H9 (cell line): ENCODE measurements at regions not wholly inside any gene's neighbourhood (a gene's known extent, or its start where the extent isn't known, plus 50 kb on each side); places are given as distances from the start of the nearest gene placed in this dataset.

Source experiments
- DNase-seq: peaks from one replicate; pipeline ENCODE4 v3.0.0-alpha.2; 2017
- H2AFZ ChIP-seq: one replicate; pipeline ENCODE4 v1.6.1; 2013; ENCODE audit warnings: mild to moderate bottlenecking, low read length, control low read depth, moderate library complexity
- H2AK5ac ChIP-seq: 2 replicates; pipeline ENCODE4 v1.6.1; 2013; ENCODE audit warnings: low read length, control low read depth, mixed read lengths; ENCODE audit not compliant: insufficient read length
- H2BK120ac ChIP-seq: one replicate; pipeline ENCODE4 v1.6.1; 2013; ENCODE audit warnings: low read depth, mild to moderate bottlenecking, low read length, control low read depth, inconsistent platforms; ENCODE audit not compliant: poor library complexity, severe bottlenecking
- H2BK12ac ChIP-seq: 2 replicates; pipeline ENCODE4 v1.6.1; 2013; ENCODE audit warnings: low read length, control low read depth, mixed read lengths, low read depth; ENCODE audit not compliant: insufficient read length
- H2BK15ac ChIP-seq: 2 replicates; pipeline ENCODE4 v1.6.1; 2013; ENCODE audit warnings: low read depth, low read length, control low read depth
- H2BK20ac ChIP-seq: one replicate; pipeline ENCODE4 v1.6.1; 2013; ENCODE audit warnings: low read depth, mild to moderate bottlenecking, low read length, control low read depth, inconsistent platforms; ENCODE audit not compliant: poor library complexity, severe bottlenecking
- H2BK5ac ChIP-seq: 2 replicates; pipeline ENCODE4 v1.6.1; 2013; ENCODE audit warnings: low read length, control low read depth, mixed read lengths; ENCODE audit not compliant: insufficient read length
- H3K14ac ChIP-seq: 2 replicates; pipeline ENCODE4 v1.6.1; 2013; ENCODE audit warnings: low read length, control low read depth; ENCODE audit not compliant: insufficient read depth
- H3K18ac ChIP-seq: 2 replicates; pipeline ENCODE4 v1.6.1; 2013; ENCODE audit warnings: low read depth, mild to moderate bottlenecking, mixed read lengths, low read length, control low read depth; ENCODE audit not compliant: insufficient read length
- H3K23ac ChIP-seq: 2 replicates; pipeline ENCODE4 v1.6.1; 2013; ENCODE audit warnings: low read length, control low read depth, mixed read lengths, low read depth; ENCODE audit not compliant: insufficient read length
- H3K23me2 ChIP-seq: 2 replicates; pipeline ENCODE4 v1.6.1; 2013; ENCODE audit warnings: low read depth, mild to moderate bottlenecking, mixed read lengths, low read length, control low read depth; ENCODE audit not compliant: insufficient read length, poor library complexity, severe bottlenecking
- H3K27ac ChIP-seq: 2 replicates; pipeline ENCODE4 v1.5.1; 2013; ENCODE audit warnings: low read length, control low read depth, mixed read lengths, low read depth; ENCODE audit not compliant: insufficient read length
- H3K27me3 ChIP-seq: 2 replicates; pipeline ENCODE4 v1.6.1; 2013; ENCODE audit warnings: low read length, control low read depth, inconsistent platforms; ENCODE audit not compliant: insufficient read depth
- H3K4ac ChIP-seq: 2 replicates; pipeline ENCODE4 v1.6.1; 2013; ENCODE audit warnings: low read depth, mild to moderate bottlenecking, control low read depth, inconsistent platforms, low read length, moderate library complexity
- H3K4me1 ChIP-seq: 2 replicates; pipeline ENCODE4 v1.6.1; 2013; ENCODE audit warnings: low read length, control low read depth, inconsistent platforms; ENCODE audit not compliant: insufficient read depth
- H3K4me2 ChIP-seq: 2 replicates; pipeline ENCODE4 v1.6.1; 2013; ENCODE audit warnings: low read length, control low read depth, mixed read lengths; ENCODE audit not compliant: insufficient read length, insufficient read depth
- H3K56ac ChIP-seq: 2 replicates; pipeline ENCODE4 v1.6.1; 2013; ENCODE audit warnings: low read depth, mild to moderate bottlenecking, mixed read lengths, low read length, control low read depth; ENCODE audit not compliant: insufficient read length
- H3K79me1 ChIP-seq: 2 replicates; pipeline ENCODE4 v1.6.1; 2013; ENCODE audit warnings: low read depth, mild to moderate bottlenecking, moderate library complexity, low read length, control low read depth, inconsistent platforms; ENCODE audit not compliant: insufficient read depth, poor library complexity, severe bottlenecking
- H3K79me2 ChIP-seq: 2 replicates; pipeline ENCODE4 v1.6.1; 2013; ENCODE audit warnings: low read length, control low read depth, inconsistent platforms; ENCODE audit not compliant: insufficient read depth
- H3K9ac ChIP-seq: 2 replicates; pipeline ENCODE4 v1.6.1; 2013; ENCODE audit warnings: low read length, control low read depth, mixed read lengths; ENCODE audit not compliant: insufficient read length; ENCODE audit errors: extremely low read depth
- H3K9me3 ChIP-seq: one replicate; pipeline ENCODE4 v1.6.1; 2013; ENCODE audit warnings: low read depth, low read length, inconsistent platforms; ENCODE audit not compliant: control insufficient read depth
- H3T11ph ChIP-seq: one replicate; pipeline ENCODE4 v1.6.1; 2013; ENCODE audit warnings: mild to moderate bottlenecking, low read length, control low read depth, inconsistent platforms
- H4K20me1 ChIP-seq: one replicate; pipeline ENCODE4 v1.6.1; 2013; ENCODE audit not compliant: control insufficient read depth, insufficient read length, insufficient read depth
- H4K5ac ChIP-seq: 2 replicates; pipeline ENCODE4 v1.6.1; 2013; ENCODE audit warnings: low read depth, mild to moderate bottlenecking, mixed read lengths, low read length, control low read depth; ENCODE audit not compliant: insufficient read length
- H4K8ac ChIP-seq: replicated peaks from 2 replicates; pipeline ENCODE4 v1.6.1; 2013; ENCODE audit warnings: low read length, control low read depth, mixed read lengths, low read depth; ENCODE audit not compliant: insufficient read length
- H4K91ac ChIP-seq: 2 replicates; pipeline ENCODE4 v1.6.1; 2013; ENCODE audit warnings: low read depth, mild to moderate bottlenecking, moderate library complexity, mixed read lengths, low read length, control low read depth; ENCODE audit not compliant: insufficient read length
- H3K27ac Mint-ChIP-seq, 3 experiments: 2 replicates in 2 of 3; 3 replicates in 1 of 3; pipeline ENCODE4 v1.8.0; 2020 to 2021; ENCODE audit warnings: mixed read lengths in 3 of 3, mild to moderate bottlenecking in 1 of 3, moderate library complexity in 1 of 3
- H3K27me3 Mint-ChIP-seq: 2 replicates; pipeline ENCODE4 v1.8.0; 2021; ENCODE audit warnings: low read depth, mild to moderate bottlenecking, moderate library complexity, mixed read lengths
- H3K36me3 Mint-ChIP-seq, 3 experiments: 2 replicates in 2 of 3; 3 replicates in 1 of 3; pipeline ENCODE4 v1.8.0; 2020 to 2021; ENCODE audit warnings: low read depth in 3 of 3, mixed read lengths in 3 of 3; ENCODE audit not compliant: insufficient read depth in 1 of 3
- H3K4me1 Mint-ChIP-seq, 2 experiments: 2 replicates each; pipeline ENCODE4 v1.8.0; 2020; ENCODE audit warnings: mixed read lengths in 2 of 2
- H3K4me3 Mint-ChIP-seq, 2 experiments: 2 replicates in 1 of 2; 3 replicates in 1 of 2; pipeline ENCODE4 v1.8.0; 2020 to 2021; ENCODE audit warnings: mild to moderate bottlenecking in 2 of 2, mixed read lengths in 2 of 2, moderate library complexity in 1 of 2
- H3K9me3 Mint-ChIP-seq, 2 experiments: 2 replicates in 1 of 2; 3 replicates in 1 of 2; pipeline ENCODE4 v1.8.0; 2020; ENCODE audit warnings: mild to moderate bottlenecking in 2 of 2, mixed read lengths in 2 of 2, moderate library complexity in 1 of 2
- WGBS: extraction: QIAGEN DNeasy Blood & Tissue Kit; methylation state at CpG from one replicate; pipeline ENCODE4 v1.1.7; 2013; ENCODE audit warnings: missing lambda C conversion rate, low lambda C conversion rate, mixed read lengths; ENCODE audit not compliant: insufficient read length; ENCODE audit errors: extremely low coverage; 5-methylcytosine and 5-hydroxymethylcytosine counted together
- TF ChIP-seq, protein P1 (sequence below): fragments of 200-600 bp; sonication (generic); conservative IDR thresholded peaks from 3 replicates; pipeline ENCODE4 v1.8.0; 2021; ENCODE audit warnings: antibody characterized with exemption, mild to moderate bottlenecking

DNA sequence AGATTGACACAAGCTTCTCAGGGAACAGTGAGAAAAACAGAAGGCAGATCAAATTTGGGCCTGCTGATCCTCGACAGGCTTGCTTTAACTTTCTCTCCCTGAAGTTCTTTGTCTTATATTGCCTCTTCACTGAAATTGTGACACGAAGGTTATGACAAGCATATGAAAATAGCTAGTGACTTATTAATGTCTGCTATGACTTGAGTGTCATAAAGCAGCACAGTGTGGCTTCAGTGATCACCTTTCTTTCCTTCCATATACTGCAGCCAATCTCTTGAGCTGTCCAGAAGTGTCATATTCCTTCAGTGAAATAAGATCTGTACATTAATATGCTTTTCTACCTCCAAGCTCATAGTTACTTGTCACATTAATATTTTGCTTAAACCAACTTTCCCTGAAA lies 870.2 kb downstream of the C4orf33 start:
- Histone ChIP-seq H2BK12ac (no peak overlapping the region), H4K20me1 (no peaks in the 10 kb centered on the region), H2BK120ac (no peak overlapping the region), H3K23ac (no peak overlapping the region), H3K4ac (no peak overlapping the region), H3K56ac (no peak overlapping the region), H2BK5ac (no peak overlapping the region), H3K4me2 (no peak overlapping the region), H3K14ac (no peak overlapping the region), H3K18ac (no peak overlapping the region), H3K9ac (no peak overlapping the region), H3K4me1 (no peaks in the 10 kb centered on the region), H2AK5ac (no peak overlapping the region), H3K79me1 (no peaks in the 10 kb centered on the region), H4K5ac (no peak overlapping the region), H4K91ac (no peak overlapping the region), H4K8ac (no peak overlapping the region), H2BK15ac (no peak overlapping the region), H3K79me2 (no peaks in the 10 kb centered on the region), H3K27me3 (no peaks in the 10 kb centered on the region), H2BK20ac (no peak overlapping the region), H3K23me2 (no peaks in the 10 kb centered on the region), H3K9me3 (no peaks in the 10 kb centered on the region), H3K27ac (no peak overlapping the region), H3T11ph (no peak overlapping the region), H2AFZ (no peak overlapping the region)
- peaks cover 7 to 14% of the 10 kb centered on the region in 2 experiments; a peak in 4 of 5 replicates for H3K9me3 Mint-ChIP-seq
- H3K27me3 Mint-ChIP-seq = no peaks in the 10 kb centered on the region
- TF ChIP-seq, protein P1, sequence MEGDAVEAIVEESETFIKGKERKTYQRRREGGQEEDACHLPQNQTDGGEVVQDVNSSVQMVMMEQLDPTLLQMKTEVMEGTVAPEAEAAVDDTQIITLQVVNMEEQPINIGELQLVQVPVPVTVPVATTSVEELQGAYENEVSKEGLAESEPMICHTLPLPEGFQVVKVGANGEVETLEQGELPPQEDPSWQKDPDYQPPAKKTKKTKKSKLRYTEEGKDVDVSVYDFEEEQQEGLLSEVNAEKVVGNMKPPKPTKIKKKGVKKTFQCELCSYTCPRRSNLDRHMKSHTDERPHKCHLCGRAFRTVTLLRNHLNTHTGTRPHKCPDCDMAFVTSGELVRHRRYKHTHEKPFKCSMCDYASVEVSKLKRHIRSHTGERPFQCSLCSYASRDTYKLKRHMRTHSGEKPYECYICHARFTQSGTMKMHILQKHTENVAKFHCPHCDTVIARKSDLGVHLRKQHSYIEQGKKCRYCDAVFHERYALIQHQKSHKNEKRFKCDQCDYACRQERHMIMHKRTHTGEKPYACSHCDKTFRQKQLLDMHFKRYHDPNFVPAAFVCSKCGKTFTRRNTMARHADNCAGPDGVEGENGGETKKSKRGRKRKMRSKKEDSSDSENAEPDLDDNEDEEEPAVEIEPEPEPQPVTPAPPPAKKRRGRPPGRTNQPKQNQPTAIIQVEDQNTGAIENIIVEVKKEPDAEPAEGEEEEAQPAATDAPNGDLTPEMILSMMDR = no peak
- peaks cover under 1 to 11% (median 6%) of the 10 kb centered on the region in 3 experiments; a peak in 5 of 7 replicates for H3K36me3 Mint-ChIP-seq
- DNase-seq = no peak
- no peak overlapping the region for H3K4me3 Mint-ChIP-seq
- H3K27ac Mint-ChIP-seq = no peak overlapping the region
- no CpG with 5 or more reads among the region's 2 CpGs for WGBS
- no peaks in the 10 kb centered on the region for H3K4me1 Mint-ChIP-seq
